HEK293T (cell line): ENCODE measurements at regions not wholly inside any gene's neighbourhood (a gene's known extent, or its start where the extent isn't known, plus 50 kb on each side); places are given as distances from the start of the nearest gene placed in this dataset.

ENCODE experiments used
- FOXK2 ChIP-seq: fragments of 450-650 bp; IDR thresholded peaks from 2 replicates; pipeline ENCODE4 v1.6.1; 2016; ENCODE audit warnings: mild to moderate bottlenecking
- FOXM1 ChIP-seq: fragments of 450-650 bp; IDR thresholded peaks from 2 replicates; pipeline ENCODE4 v1.6.1; 2017; ENCODE audit warnings: mild to moderate bottlenecking, borderline replicate concordance
- NFRKB ChIP-seq: fragments of 450-650 bp; IDR thresholded peaks from 2 replicates; pipeline ENCODE4 v1.6.1; 2016; ENCODE audit warnings: mild to moderate bottlenecking, moderate library complexity
- SP1 ChIP-seq: fragments of 450-650 bp; IDR thresholded peaks from 2 replicates; pipeline ENCODE4 v1.6.1; 2017
- SUZ12 ChIP-seq: fragments of 450-650 bp; IDR thresholded peaks from 2 replicates; pipeline ENCODE4 v1.6.1; 2016; ENCODE audit warnings: mild to moderate bottlenecking
- TARDBP ChIP-seq: fragments of 450-650 bp; IDR thresholded peaks from 2 replicates; pipeline ENCODE4 v1.6.1; 2016

DNA sequence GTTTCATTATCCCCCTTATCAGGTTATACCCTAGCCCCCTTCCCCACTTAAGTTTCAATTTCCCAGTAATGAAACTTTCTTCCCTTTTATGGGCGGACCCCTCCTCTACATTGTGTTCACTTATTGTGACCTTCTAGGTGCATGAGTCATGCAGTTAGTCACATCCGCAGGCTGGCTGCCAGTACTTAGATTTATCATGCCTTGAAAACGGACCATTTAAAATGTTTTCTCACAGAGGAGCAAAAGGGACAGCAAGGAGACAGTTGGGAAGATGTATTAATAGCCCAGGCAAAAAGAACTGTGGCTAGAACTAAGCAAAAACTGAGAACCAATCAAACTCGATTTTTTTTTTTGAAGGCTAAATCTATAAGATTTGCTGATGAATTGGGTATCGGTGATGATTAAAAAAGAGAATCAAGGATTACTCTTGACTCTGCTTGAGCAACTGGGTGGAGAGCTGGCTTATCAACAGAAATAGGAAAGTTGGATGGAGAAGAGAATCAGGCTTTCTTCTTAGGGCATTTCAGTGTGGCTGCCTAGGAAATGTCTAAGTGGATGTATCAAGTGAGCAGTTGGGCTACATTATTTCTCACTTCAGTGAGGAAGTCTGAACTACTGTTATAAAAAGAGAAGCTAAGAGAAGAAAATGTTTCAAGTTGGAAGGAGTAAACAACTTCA is 615.0 kb downstream of the HINT1 start:
- TF ChIP-seq FOXM1 (no peak), TARDBP (no peak), SP1 (no peak), NFRKB (no peak), SUZ12 (no peak), FOXK2 (no peak)
